ENCODE measurements at regions not wholly inside any gene's neighbourhood (a gene's known extent, or its start where the extent isn't known, plus 50 kb on each side); places are given as distances from the start of the nearest gene placed in this dataset.
"Not testable (repeated sequence)": the region's sequence is repeated elsewhere in the genome, so short reads cannot be mapped to it uniquely, and the experiment has no call there.

- DNase-seq = no peak
Observed at GRCh38 chr13:81658598-81659370, 1317.9 kb upstream of the SPRY2 start.

- no peak for DNase-seq
Observed at GRCh38 chr13:81639984-81640582, 1299.2 kb upstream of the SPRY2 start.

GRCh38 chr13:81637457-81637856 is 1296.5 kb upstream of the SPRY2 start:
- DNase-seq = no peak

DNA sequence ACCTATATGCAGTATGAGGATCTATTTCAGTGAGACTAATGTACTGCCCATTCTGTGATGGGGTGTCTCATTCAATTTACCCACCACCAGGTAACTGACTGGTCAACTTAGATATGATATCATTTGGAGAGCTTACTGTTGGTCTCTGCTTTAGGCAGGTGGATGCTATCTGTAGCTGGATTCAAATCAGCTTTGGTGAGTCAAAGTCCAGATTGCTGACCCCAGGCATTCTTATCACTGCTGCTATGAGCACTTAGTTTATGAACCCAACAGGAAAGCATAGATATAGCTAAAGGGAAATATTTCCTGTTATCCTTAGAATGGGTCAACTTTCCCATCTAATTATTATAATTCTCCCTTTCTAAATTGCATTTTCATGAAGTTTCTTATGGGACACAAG is 1295.2 kb upstream of the SPRY2 start:
- DNase-seq = no peak

- DNase-seq = no peak
Observed at GRCh38 chr13:81615031-81615430, 1274.1 kb upstream of the SPRY2 start.

DNA sequence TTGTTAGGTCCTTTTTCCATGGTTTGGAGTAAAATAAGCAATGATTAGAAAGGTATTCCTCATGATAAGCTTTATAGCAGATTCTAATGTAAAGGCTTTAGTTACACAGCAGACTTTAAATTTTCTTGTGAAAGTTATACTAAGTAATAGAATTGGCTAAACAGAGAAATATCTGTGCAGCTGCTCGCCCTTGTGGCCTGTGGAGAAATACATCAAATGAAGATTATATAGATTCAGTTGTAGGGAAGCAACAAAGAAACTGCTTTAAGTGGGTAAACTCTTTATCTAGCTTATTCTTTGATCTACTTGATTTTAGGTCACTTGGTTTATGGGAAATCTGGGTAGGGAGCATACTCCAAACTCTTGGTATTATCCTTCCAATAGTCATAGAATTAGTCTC is 1269.7 kb upstream of the SPRY2 start:
- DNase-seq = no peak

DNA sequence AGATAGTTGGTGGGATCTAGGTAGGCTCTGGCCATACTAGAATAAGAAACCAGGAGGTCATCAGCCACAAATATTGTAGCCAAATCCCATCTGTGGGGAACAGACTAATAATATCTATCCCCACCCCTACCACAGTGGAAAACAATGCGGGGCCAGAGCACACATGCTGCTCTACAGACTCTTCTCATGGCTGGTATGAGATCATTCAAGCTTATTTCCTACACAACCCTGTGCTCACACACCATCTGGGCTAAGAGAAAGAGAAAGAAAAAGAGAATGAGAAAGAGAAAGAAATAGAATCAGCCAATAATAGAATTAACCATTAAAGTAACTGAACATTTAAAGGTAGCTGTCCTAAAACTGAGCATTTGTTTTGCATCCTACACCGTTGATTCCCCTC is 1268.4 kb upstream of the SPRY2 start:
- no peak for DNase-seq

GRCh38 chr13:81606074-81606473 is 1265.1 kb upstream of the SPRY2 start:
- DNase-seq = no peak

DNA sequence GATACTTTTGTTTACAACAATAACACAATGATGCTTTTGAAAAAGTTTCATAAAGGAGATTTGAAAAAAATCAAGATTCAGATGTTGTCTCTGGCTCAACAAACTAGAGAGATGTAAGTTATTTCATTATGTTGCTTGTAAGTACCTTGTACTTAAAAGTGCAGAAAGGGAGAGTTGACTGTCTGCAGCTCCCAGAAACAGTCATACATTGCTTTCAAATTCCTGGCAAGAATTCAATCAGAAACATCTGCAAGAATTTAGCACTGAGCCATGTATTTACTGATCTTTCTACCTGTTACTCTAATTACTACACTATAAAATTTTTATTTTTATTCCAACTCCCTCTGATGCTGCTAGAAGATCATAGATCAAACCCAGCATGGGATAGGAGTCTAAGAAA is 1261.3 kb upstream of the SPRY2 start:
- DNase-seq = no peak

DNA sequence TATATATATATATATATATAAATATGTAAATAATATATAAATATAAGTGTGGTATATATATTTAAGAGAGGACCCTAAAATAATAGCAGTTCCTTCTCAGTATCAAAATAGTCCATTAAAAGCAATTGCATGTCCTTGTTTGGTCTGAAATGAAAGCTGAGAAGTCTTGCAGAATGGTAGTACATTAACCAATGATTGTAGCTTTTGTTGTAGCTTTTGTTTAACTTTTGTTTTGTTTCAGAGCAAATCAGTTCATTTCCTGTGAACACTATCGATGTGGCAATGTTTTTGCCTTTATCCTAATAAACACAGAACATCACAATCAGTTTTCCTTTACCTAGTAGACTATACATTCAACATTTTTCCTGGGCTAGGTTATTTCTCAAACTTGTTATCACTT is 1256.2 kb upstream of the SPRY2 start:
- DNase-seq = no peak

DNA sequence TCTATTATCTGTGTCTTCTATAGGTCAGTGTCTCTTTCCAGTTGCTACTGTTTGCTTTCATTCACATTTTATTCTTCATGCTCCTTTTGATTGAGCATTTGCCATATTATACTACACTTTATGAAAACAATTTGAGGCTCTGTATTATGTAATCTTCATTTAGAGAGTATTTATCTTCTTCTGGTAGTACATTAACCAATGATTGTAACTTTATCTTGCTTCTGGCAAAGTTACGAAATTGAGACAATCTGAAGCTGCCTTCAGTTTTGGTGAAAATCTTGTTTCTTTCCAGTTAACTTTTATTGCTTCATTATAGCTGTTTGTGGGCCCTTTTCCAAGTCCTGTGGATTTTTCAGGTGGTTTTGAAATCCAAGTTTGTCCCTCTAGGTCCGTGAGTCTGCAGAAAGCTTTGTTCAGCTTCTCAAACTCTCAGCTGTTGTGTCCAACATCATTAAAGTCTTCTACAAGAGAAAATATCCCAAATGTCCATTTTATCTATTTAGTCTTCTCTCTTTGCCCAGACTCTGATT is 1255.4 kb upstream of the SPRY2 start:
- DNase-seq = no peak

GRCh38 chr13:81591528-81592220 is 1250.7 kb upstream of the SPRY2 start:
- no peak for DNase-seq

GRCh38 chr13:81582381-81582780 is 1241.5 kb upstream of the SPRY2 start:
- DNase-seq = no peak

DNA sequence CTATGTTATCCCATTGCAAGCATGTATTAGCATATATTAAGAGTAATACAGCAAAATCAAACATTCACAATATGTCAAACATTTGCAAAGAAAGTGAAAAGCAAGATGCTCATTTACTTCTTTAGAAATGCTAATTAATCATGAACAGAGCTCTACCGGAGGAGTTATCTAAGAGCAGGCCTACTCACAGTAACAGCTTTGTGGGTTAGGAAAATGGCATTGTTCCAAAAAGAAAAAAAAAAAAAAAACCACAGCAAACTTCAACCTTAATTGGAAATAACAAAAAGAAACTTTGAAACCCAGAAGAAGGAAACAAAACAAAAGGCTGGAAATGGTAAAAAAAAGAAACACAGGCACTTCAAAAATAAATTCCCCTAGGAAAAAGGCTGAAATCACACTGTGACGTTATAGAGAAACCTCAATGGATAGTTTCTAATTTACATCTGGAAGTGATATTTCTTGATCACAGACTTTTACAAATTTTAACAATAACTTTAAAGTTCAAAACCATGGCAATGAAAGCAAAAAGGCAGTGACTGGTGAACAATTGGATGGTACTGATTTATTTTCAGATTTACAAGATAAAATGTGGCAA is 1236.8 kb upstream of the SPRY2 start:
- DNase-seq = peak; percentile 13

GRCh38 chr13:81568824-81569223 is 1227.9 kb upstream of the SPRY2 start:
- DNase-seq = no peak

- no peak for DNase-seq
Observed at GRCh38 chr13:81565849-81566248, 1224.9 kb upstream of the SPRY2 start.

- no peak for DNase-seq
Observed at GRCh38 chr13:81563091-81563490, 1222.2 kb upstream of the SPRY2 start.

- no peak for DNase-seq
Observed at GRCh38 chr13:81562598-81562997, 1221.7 kb upstream of the SPRY2 start.

DNA sequence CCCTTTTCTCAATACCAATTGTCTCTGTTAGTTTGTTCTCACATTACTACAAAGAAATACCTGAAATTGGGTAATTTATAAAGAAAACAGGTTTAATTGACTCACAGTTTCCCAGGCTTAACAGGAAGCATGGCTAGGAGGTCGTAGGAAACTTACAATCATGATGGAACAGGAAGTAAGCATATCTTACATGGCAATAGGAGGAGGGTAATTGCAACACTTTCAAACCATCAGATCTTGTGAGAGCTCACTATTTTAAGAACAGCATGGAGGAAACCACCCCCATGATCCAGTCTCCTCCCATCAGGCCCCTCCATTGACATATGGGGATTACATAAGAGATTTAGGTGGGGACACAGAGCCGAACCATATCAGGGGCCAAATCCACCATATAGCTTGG is 1210.1 kb upstream of the SPRY2 start:
- no peak for DNase-seq

DNA sequence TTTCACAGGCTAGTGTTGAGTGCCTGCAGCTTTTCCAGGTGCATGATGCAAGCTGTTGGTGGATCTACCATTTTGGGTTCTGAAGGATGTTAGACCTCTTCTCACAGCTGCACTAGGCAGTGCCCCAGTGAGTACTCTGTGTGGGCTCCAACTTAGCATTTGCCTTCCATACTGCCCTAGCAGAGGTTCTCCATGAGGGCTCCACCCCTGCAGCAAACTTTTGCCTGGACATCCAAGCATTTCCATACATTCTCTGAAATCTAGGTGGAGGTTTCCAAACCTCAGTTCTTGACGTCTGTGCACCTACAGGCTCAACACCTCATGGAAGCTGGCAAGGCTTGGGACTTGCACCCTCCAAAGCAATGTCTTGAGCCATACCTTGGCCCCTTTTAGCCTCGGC is 1205.4 kb upstream of the SPRY2 start:
- DNase-seq = not testable (repeated sequence)

- DNase-seq = peak; percentile 10
Observed at GRCh38 chr13:81540777-81541176, 1199.9 kb upstream of the SPRY2 start.

DNA sequence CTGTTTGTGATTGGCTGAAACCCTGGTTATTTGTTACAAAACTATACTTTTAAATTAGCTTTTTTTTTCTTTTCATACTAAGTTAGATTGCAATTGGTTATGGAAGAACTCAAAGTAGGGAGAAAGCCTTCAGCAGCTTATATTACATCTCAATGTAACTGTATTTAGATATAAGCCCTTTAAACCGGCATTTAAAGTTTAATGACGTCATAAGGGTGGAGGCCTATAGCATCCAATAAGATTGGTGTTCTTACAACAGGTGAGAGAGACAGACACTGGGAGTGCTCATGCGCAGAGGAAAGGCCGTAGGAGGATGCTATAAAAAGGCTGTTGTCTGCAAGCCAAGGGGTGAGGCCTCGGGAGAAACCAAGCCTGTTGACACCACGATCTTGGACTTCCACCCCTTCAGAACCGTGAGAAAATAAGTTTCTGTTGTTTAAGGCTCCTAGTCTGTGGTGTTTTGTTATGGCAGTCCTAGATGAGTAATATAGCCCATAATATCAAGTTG is 1198.8 kb upstream of the SPRY2 start:
- no peak for DNase-seq

- DNase-seq = no peak
Observed at GRCh38 chr13:81498969-81499368, 1158.0 kb upstream of the SPRY2 start.

Data from left kidney (tissue), 1 donor.